Spleen (tissue), 11 donors: ENCODE measurements at regions not wholly inside any gene's neighbourhood (a gene's known extent, or its start where the extent isn't known, plus 50 kb on each side); places are given as distances from the start of the nearest gene placed in this dataset.

Experiments used
- DNase-seq: peaks from one replicate; pipeline ENCODE4 v3.0.0-alpha.2; 2020
- H3K27ac ChIP-seq, 8 donors: fragments of 200-600 bp; sonication (generic) in 7 of 8; 1 replicate in 4 of 8; 2 replicates in 4 of 8; pipeline versions ENCODE4 v1.5.0 to v1.8.0; 2016 to 2021; ENCODE audit warnings: inconsistent platforms in 4 of 8, mild to moderate bottlenecking in 4 of 8, moderate library complexity in 1 of 8
- H3K27me3 ChIP-seq, 7 donors: fragments of 200-600 bp; sonication (generic) in 6 of 7; replicated peaks in 1 of 7; 1 replicate in 4 of 7; 2 replicates in 3 of 7; pipeline versions ENCODE4 v1.5.0 to v1.8.0; 2016 to 2021; ENCODE audit warnings: inconsistent platforms in 3 of 7, mild to moderate bottlenecking in 1 of 7
- H3K36me3 ChIP-seq, 6 donors: fragments of 200-600 bp; sonication (generic) in 5 of 6; 1 replicate in 4 of 6; 2 replicates in 2 of 6; pipeline versions ENCODE4 v1.5.0 to v1.8.0; 2016 to 2021; ENCODE audit warnings: inconsistent platforms in 2 of 6
- H3K4me1 ChIP-seq, 6 donors: fragments of 200-600 bp; sonication (generic) in 5 of 6; 1 replicate in 3 of 6; 2 replicates in 3 of 6; pipeline versions ENCODE4 v1.5.0 to v1.8.0; 2016 to 2021; ENCODE audit warnings: inconsistent platforms in 3 of 6
- H3K4me3 ChIP-seq, 8 donors: fragments of 200-600 bp; sonication (generic) in 7 of 8; 1 replicate in 4 of 8; 2 replicates in 4 of 8; pipeline versions ENCODE4 v1.5.0 to v1.8.0; 2016 to 2021; ENCODE audit warnings: inconsistent platforms in 4 of 8, mild to moderate bottlenecking in 4 of 8, moderate library complexity in 2 of 8
- H3K9me3 ChIP-seq, 8 donors: fragments of 200-600 bp; sonication (generic) in 7 of 8; 1 replicate in 4 of 8; 2 replicates in 4 of 8; pipeline versions ENCODE4 v1.5.0 to v1.8.0; 2016 to 2021; ENCODE audit warnings: inconsistent platforms in 4 of 8
- CTCF ChIP-seq, 11 experiments: fragments of 200-600 bp in 7 of 11; fragments of 450-650 bp in 4 of 11; sonication (generic) in 4 of 11; IDR thresholded peaks in 8 of 11; conservative IDR thresholded peaks in 3 of 11; 1 replicate in 7 of 11; 2 replicates in 4 of 11; pipeline versions ENCODE4 v1.4.0 to v1.8.0; 2016 to 2021; ENCODE audit warnings: antibody characterized with exemption in 11 of 11, inconsistent platforms in 4 of 11, mild to moderate bottlenecking in 1 of 11
- POLR2A ChIP-seq, 3 donors: fragments of 450-650 bp; IDR thresholded peaks; one replicate each; pipeline ENCODE4 v1.5.1; 2017; ENCODE audit warnings: antibody characterized with exemption in 3 of 3, mild to moderate bottlenecking in 1 of 3
- POLR2AphosphoS5 ChIP-seq, 3 donors: sonication (generic); formaldehyde crosslinking; IDR thresholded peaks; one replicate each; pipeline ENCODE4 v1.5.1; 2017; ENCODE audit warnings: antibody characterized with exemption in 3 of 3
- WGBS, 5 donors: extraction: QIAGEN DNeasy Blood & Tissue Kit in 3 of 5; methylation state at CpG; one replicate each; pipeline versions ENCODE4 v1.1.5 to v1.1.7; 2013 to 2018; 5-methylcytosine and 5-hydroxymethylcytosine counted together
- intact Hi-C: fragments of 100-400 bp; cut with DNase I; formaldehyde crosslinking; loops from one replicate; pipeline ENCODE4 v1.15.0; 2023; ENCODE audit warnings: low total_unique reads
- donor health status: healthy with polysubstance abuse.
- donor health status: DM: no; HTN: no; CAD: no; lungs with moderate emphysema.
- donor health status: DM: no; HTN: no; CAD: no.
- donor health status: Bipolar disorder and iron deficiency.
- donor health status: healthy.
- donor health status: DM: no; HTN: no; CAD: no.
- donor health status: DM: yes; HTN: yes; CAD: no.

GRCh38 chr13:20340759-20341171 lies 108.6 kb upstream of the GJB6 start:
- DNase-seq = no peak
- intact Hi-C loops = no loop called here
- H3K27ac ChIP-seq = no peak overlapping the region
- peaks cover 0 to 5% (median 0%) of the 10 kb centered on the region in 7 donors for H3K27me3 ChIP-seq
- WGBS, 5 donors = 61 to 76% (median 73%) methylated on average over 10 of the region's 10 CpGs
- H3K4me3 ChIP-seq = no peak overlapping the region
- TF ChIP-seq POLR2A (IDR thresholded peaks at IDR 0.05) (no peak), CTCF (IDR thresholded peaks at IDR 0.05 in 8 of 11, conservative IDR thresholded peaks at IDR 0.05 in 3 of 11) (no peak), POLR2AphosphoS5 (IDR thresholded peaks at IDR 0.05) (no peak)
- H3K4me1 ChIP-seq = no peaks in the 10 kb centered on the region
- no peaks in the 10 kb centered on the region for H3K36me3 ChIP-seq
- no peaks in the 10 kb centered on the region for H3K9me3 ChIP-seq

GRCh38 chr13:20340136-20340758 lies 108.1 kb upstream of the GJB6 start:
- no peaks in the 10 kb centered on the region for H3K4me1 ChIP-seq
- H3K27ac ChIP-seq = no peak overlapping the region
- H3K9me3 ChIP-seq = no peaks in the 10 kb centered on the region
- no peak overlapping the region for H3K4me3 ChIP-seq
- TF ChIP-seq POLR2A (IDR thresholded peaks at IDR 0.05) = no peak
- TF ChIP-seq POLR2AphosphoS5 (IDR thresholded peaks at IDR 0.05) = no peak
- TF ChIP-seq CTCF (IDR thresholded peaks at IDR 0.05 in 8 of 11, conservative IDR thresholded peaks at IDR 0.05 in 3 of 11) = no peak
- intact Hi-C loops = no loop called here
- peaks cover 0 to 5% (median 0%) of the 10 kb centered on the region in 7 donors for H3K27me3 ChIP-seq
- no peak for DNase-seq
- no peaks in the 10 kb centered on the region for H3K36me3 ChIP-seq
- WGBS, 5 donors = 70 to 83% (median 74%) methylated on average over 8 to 12 of the region's 12 CpGs

- DNase-seq = no peak
- Histone ChIP-seq H3K4me3 (no peak overlapping the region), H3K4me1 (no peaks in the 10 kb centered on the region), H3K36me3 (no peaks in the 10 kb centered on the region), H3K27me3 (peaks cover 0 to 1% (median 0%) of the 10 kb centered on the region in 7 donors), H3K9me3 (no peaks in the 10 kb centered on the region), H3K27ac (no peak overlapping the region)
- 72 to 80% (median 75%) methylated on average over 5 of the region's 5 CpGs for WGBS, 5 donors
- TF ChIP-seq POLR2A (IDR thresholded peaks at IDR 0.05) = no peak
- no peak for TF ChIP-seq CTCF (IDR thresholded peaks at IDR 0.05 in 8 of 11, conservative IDR thresholded peaks at IDR 0.05 in 3 of 11)
- TF ChIP-seq POLR2AphosphoS5 (IDR thresholded peaks at IDR 0.05) = no peak
- intact Hi-C loops = no loop called here
Measured at GRCh38 chr13:20337884-20338551, 105.9 kb upstream of the GJB6 start.

GRCh38 chr13:20336761-20337160 lies 104.6 kb upstream of the GJB6 start:
- Histone ChIP-seq H3K27ac (no peak overlapping the region), H3K27me3 (no peaks in the 10 kb centered on the region), H3K36me3 (no peaks in the 10 kb centered on the region), H3K4me1 (no peaks in the 10 kb centered on the region), H3K4me3 (no peak overlapping the region), H3K9me3 (no peaks in the 10 kb centered on the region)
- DNase-seq = no peak
- 77 to 87% (median 81%) methylated on average over 4 of the region's 4 CpGs for WGBS, 5 donors
- intact Hi-C loops = no loop called here
- TF ChIP-seq CTCF (IDR thresholded peaks at IDR 0.05 in 8 of 11, conservative IDR thresholded peaks at IDR 0.05 in 3 of 11) = no peak
- TF ChIP-seq POLR2AphosphoS5 (IDR thresholded peaks at IDR 0.05) = no peak
- TF ChIP-seq POLR2A (IDR thresholded peaks at IDR 0.05) = no peak
